K562 (cell line): ENCODE measurements at regions not wholly inside any gene's neighbourhood (a gene's known extent, or its start where the extent isn't known, plus 50 kb on each side); places are given as distances from the start of the nearest gene placed in this dataset.

Experiments
- AFF4 ChIP-seq: sonication (generic); formaldehyde crosslinking; IDR thresholded peaks from 2 replicates; pipeline ENCODE4 v1.8.0; 2023; ENCODE audit warnings: mild to moderate bottlenecking, missing genetic modification reagents
- CREBBP ChIP-seq: IDR thresholded peaks from one replicate; pipeline ENCODE4 v1.6.1; 2012; ENCODE audit warnings: low read depth, mild to moderate bottlenecking, control low read depth, inconsistent platforms, low read length
- ESRRA ChIP-seq: fragments of 450-650 bp; IDR thresholded peaks from 2 replicates; pipeline ENCODE4 v1.6.1; 2014; ENCODE audit warnings: low read depth, mild to moderate bottlenecking, moderate library complexity, borderline replicate concordance
- FOXA1 ChIP-seq: fragments of 450-650 bp; IDR thresholded peaks from 2 replicates; pipeline ENCODE4 v1.6.1; 2016; ENCODE audit warnings: mild to moderate bottlenecking, borderline replicate concordance
- GATA2 ChIP-seq: sonication (generic); formaldehyde crosslinking; IDR thresholded peaks from 2 replicates; pipeline ENCODE4 v1.4.0; 2020; ENCODE audit warnings: mild to moderate bottlenecking, missing genetic modification reagents
- JUND ChIP-seq, 2 experiments: IDR thresholded peaks; 2 replicates in 1 of 2; 3 replicates in 1 of 2; pipeline ENCODE4 v1.6.1; 2011; ENCODE audit warnings: borderline replicate concordance in 2 of 2, low read depth in 2 of 2, low read length in 2 of 2, improper control_type of control experiment in 1 of 2, missing biosample characterization in 1 of 2, missing genetic modification characterization in 1 of 2, missing genetic modification reagents in 1 of 2
- KLF6 ChIP-seq: fragments of 250-450 bp; sonication (Bioruptor Pico); IDR thresholded peaks from 2 replicates; pipeline ENCODE4 v1.4.0; 2020; ENCODE audit warnings: mild to moderate bottlenecking, moderate library complexity, borderline replicate concordance
- MEF2A ChIP-seq: IDR thresholded peaks from 2 replicates; pipeline ENCODE4 v1.6.1; 2011; ENCODE audit warnings: low read depth, mild to moderate bottlenecking, low read length, moderate library complexity; ENCODE audit not compliant: control insufficient read depth
- NONO ChIP-seq, 2 experiments: fragments of 200-400 bp in 1 of 2; fragments of 450-650 bp in 1 of 2; formaldehyde crosslinking in 1 of 2; IDR thresholded peaks; 2 replicates each; pipeline ENCODE4 v1.6.1; 2017; ENCODE audit warnings: low read depth in 2 of 2, mild to moderate bottlenecking in 2 of 2, moderate library complexity in 2 of 2, low read length in 1 of 2
- RBFOX2 ChIP-seq: fragments of 200-400 bp; formaldehyde crosslinking; IDR thresholded peaks from 2 replicates; pipeline ENCODE4 v1.6.1; 2017; ENCODE audit warnings: low read depth, mild to moderate bottlenecking, low read length, moderate library complexity
- ZNF197 ChIP-seq: fragments of 200-800 bp; sonication (Bioruptor generic); IDR thresholded peaks from 2 replicates; pipeline ENCODE4 v1.6.1; 2016; ENCODE audit warnings: low read depth, missing genetic modification characterization, missing compliant biosample characterization
- ZZZ3 ChIP-seq: fragments of 450-650 bp; IDR thresholded peaks from 2 replicates; pipeline ENCODE4 v1.6.1; 2016; ENCODE audit warnings: antibody characterized with exemption, mild to moderate bottlenecking, moderate library complexity
- TF ChIP-seq, protein P1 (sequence below): IDR thresholded peaks from 3 replicates; pipeline ENCODE4 v1.6.1; 2011; ENCODE audit warnings: borderline replicate concordance, mild to moderate bottlenecking; ENCODE audit not compliant: insufficient read length, insufficient read depth

DNA sequence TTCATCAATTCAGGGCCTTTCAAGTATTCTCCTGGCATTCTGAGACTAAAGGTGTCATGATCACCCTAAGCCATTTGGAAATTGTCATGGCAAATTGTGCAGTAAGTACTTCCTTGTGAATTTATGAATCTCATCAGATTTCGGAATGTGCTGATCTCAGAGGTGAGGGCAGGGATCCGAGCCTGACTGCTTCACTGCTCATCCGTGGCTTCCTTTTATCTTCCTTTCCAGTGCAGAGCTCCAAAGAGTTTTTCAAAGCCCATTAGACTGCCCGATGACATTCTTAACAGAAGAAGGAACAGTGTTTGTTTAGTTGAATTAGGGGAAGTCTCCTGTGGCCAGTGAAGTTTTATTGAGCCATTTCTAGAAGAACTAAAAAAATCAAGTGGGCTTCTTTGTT is 182.8 kb upstream of the GDNF start (continued):
- no peak for TF ChIP-seq AFF4 (CRISPR knock-in tag)
- TF ChIP-seq ZZZ3, result no peak
- no peak for TF ChIP-seq FOXA1
- TF ChIP-seq, protein P1, sequence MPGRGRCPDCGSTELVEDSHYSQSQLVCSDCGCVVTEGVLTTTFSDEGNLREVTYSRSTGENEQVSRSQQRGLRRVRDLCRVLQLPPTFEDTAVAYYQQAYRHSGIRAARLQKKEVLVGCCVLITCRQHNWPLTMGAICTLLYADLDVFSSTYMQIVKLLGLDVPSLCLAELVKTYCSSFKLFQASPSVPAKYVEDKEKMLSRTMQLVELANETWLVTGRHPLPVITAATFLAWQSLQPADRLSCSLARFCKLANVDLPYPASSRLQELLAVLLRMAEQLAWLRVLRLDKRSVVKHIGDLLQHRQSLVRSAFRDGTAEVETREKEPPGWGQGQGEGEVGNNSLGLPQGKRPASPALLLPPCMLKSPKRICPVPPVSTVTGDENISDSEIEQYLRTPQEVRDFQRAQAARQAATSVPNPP, result no peak
- no peak for TF ChIP-seq KLF6 (CRISPR knock-in tag)
- TF ChIP-seq JUND (IDR thresholded peaks at IDR 0.05; ENCODE audit: borderline replicate concordance, low read depth, low read length), result no peak
- no peak for TF ChIP-seq JUND (tag; IDR thresholded peaks at IDR 0.05; ENCODE audit: borderline replicate concordance, low read depth, low read length)
- no peak for TF ChIP-seq NONO (IDR thresholded peaks at IDR 0.05; ENCODE audit: low read depth in 2 of 2, low read length in 1 of 2)
- TF ChIP-seq ZNF197 (CRISPR knock-in tag), result no peak
- TF ChIP-seq MEF2A, result no peak
- TF ChIP-seq RBFOX2, result no peak
- no peak for TF ChIP-seq ESRRA
- TF ChIP-seq CREBBP, result no peak
- TF ChIP-seq GATA2 (CRISPR knock-in tag), result no peak
- TF ChIP-seq, all 486 proteins: peak for 0
